ENCODE measurements at regions not wholly inside any gene's neighbourhood (a gene's known extent, or its start where the extent isn't known, plus 50 kb on each side); places are given as distances from the start of the nearest gene placed in this dataset.

GRCh38 chr2:176518823-176519222 is 249.6 kb downstream of the MTX2 start:
- TF ChIP-seq, protein P1, sequence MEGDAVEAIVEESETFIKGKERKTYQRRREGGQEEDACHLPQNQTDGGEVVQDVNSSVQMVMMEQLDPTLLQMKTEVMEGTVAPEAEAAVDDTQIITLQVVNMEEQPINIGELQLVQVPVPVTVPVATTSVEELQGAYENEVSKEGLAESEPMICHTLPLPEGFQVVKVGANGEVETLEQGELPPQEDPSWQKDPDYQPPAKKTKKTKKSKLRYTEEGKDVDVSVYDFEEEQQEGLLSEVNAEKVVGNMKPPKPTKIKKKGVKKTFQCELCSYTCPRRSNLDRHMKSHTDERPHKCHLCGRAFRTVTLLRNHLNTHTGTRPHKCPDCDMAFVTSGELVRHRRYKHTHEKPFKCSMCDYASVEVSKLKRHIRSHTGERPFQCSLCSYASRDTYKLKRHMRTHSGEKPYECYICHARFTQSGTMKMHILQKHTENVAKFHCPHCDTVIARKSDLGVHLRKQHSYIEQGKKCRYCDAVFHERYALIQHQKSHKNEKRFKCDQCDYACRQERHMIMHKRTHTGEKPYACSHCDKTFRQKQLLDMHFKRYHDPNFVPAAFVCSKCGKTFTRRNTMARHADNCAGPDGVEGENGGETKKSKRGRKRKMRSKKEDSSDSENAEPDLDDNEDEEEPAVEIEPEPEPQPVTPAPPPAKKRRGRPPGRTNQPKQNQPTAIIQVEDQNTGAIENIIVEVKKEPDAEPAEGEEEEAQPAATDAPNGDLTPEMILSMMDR (IDR thresholded peaks at IDR 0.05; ENCODE audit: extremely low read depth, low read depth, low read length), result no peak
- Histone ChIP-seq H3K27me3 (ENCODE audit: insufficient read depth, low read length) (no peaks in the 10 kb centered on the region), H3K9me3 (ENCODE audit: low read depth, low read length) (no peaks in the 10 kb centered on the region), H2AFZ (ENCODE audit: low read length) (no peak overlapping the region), H3K27ac (ENCODE audit: low read depth, low read length) (no peak overlapping the region), H3K4me1 (ENCODE audit: insufficient read depth, low read length) (no peaks in the 10 kb centered on the region), H4K20me1 (ENCODE audit: insufficient read depth, low read length) (no peaks in the 10 kb centered on the region), H3K36me3 (ENCODE audit: insufficient read depth, low read length) (no peaks in the 10 kb centered on the region), H3K4me2 (ENCODE audit: insufficient read depth, low read length) (no peak overlapping the region), H3K79me2 (ENCODE audit: insufficient read depth, low read length) (no peaks in the 10 kb centered on the region), H3K4me3 (ENCODE audit: insufficient read depth, low read length) (no peak overlapping the region)
- DNase-seq (ENCODE audit: insufficient read length, low spot score, missing footprints), result peak; percentile 39

DNA sequence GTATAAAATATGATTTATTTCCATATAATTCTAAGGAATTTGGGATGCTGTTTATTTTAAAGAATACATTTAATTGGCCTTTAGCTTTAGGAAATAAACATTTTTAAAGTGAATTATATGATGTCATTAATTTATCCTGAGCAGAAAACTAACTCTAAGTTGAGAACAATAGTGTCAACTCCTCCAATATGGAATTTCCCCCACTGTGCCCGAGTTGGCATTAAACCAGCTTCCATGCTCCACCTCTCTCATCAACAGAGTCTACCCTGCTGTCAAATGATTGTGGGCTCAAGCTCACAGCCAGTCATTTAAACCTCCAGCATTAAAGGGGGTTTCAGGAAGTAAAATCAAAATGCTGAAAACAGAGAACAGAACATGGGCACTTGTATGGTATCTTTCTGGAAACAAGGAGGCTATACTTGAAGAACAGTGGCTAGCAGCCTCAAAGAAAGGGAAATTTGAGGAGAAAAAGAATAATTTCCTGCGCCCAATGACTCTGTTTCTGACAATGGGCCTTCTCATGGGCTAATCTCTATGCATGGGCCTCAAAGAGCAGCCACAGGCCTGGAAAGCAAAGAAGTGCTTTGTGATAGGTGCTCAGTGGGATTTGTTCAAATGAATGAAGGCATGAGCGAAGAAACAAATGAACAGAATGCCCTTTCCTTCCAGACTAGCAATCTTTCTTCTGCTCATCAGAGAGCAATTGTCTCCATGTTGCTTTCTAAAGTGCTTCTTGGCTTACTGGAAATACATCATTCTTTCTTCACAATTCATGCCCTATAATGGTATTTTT is 252.8 kb downstream of the MTX2 start:
- TF ChIP-seq, protein P1 (IDR thresholded peaks at IDR 0.05; ENCODE audit: extremely low read depth, low read depth, low read length), result no peak

GRCh38 chr2:176525086-176525485 is 255.8 kb downstream of the MTX2 start:
- Histone ChIP-seq H4K20me1 (ENCODE audit: insufficient read depth, low read length) (no peaks in the 10 kb centered on the region), H3K79me2 (ENCODE audit: insufficient read depth, low read length) (no peaks in the 10 kb centered on the region), H3K36me3 (ENCODE audit: insufficient read depth, low read length) (no peaks in the 10 kb centered on the region), H3K27me3 (ENCODE audit: insufficient read depth, low read length) (peaks cover 5% of the 10 kb centered on the region), H3K4me2 (ENCODE audit: insufficient read depth, low read length) (no peak overlapping the region), H3K4me1 (ENCODE audit: insufficient read depth, low read length) (peaks cover 14% of the 10 kb centered on the region), H2AFZ (ENCODE audit: low read length) (no peak overlapping the region), H3K9me3 (ENCODE audit: low read depth, low read length) (no peaks in the 10 kb centered on the region), H3K27ac (ENCODE audit: low read depth, low read length) (no peak overlapping the region), H3K4me3 (ENCODE audit: insufficient read depth, low read length) (no peak overlapping the region)
- DNase-seq (ENCODE audit: insufficient read length, low spot score, missing footprints), result no peak
- TF ChIP-seq, protein P1 (IDR thresholded peaks at IDR 0.05; ENCODE audit: extremely low read depth, low read depth, low read length), result no peak

More for the DNA sequence above, 252.8 kb downstream of the MTX2 start:
- no peak overlapping the region for H3K4me3 ChIP-seq (ENCODE audit: insufficient read depth, low read length)
- no peak overlapping the region for H3K27ac ChIP-seq (ENCODE audit: low read depth, low read length)
- H3K27me3 ChIP-seq (ENCODE audit: insufficient read depth, low read length), result no peaks in the 10 kb centered on the region
- H3K79me2 ChIP-seq (ENCODE audit: insufficient read depth, low read length), result no peaks in the 10 kb centered on the region
- no peak overlapping the region for H2AFZ ChIP-seq (ENCODE audit: low read length)
- no peaks in the 10 kb centered on the region for H3K9me3 ChIP-seq (ENCODE audit: low read depth, low read length)
- no peaks in the 10 kb centered on the region for H4K20me1 ChIP-seq (ENCODE audit: insufficient read depth, low read length)
- H3K4me2 ChIP-seq (ENCODE audit: insufficient read depth, low read length), result no peak overlapping the region
- H3K36me3 ChIP-seq (ENCODE audit: insufficient read depth, low read length), result no peaks in the 10 kb centered on the region
- no peaks in the 10 kb centered on the region for H3K4me1 ChIP-seq (ENCODE audit: insufficient read depth, low read length)
- no peak for DNase-seq (ENCODE audit: insufficient read length, low spot score, missing footprints)

DNA sequence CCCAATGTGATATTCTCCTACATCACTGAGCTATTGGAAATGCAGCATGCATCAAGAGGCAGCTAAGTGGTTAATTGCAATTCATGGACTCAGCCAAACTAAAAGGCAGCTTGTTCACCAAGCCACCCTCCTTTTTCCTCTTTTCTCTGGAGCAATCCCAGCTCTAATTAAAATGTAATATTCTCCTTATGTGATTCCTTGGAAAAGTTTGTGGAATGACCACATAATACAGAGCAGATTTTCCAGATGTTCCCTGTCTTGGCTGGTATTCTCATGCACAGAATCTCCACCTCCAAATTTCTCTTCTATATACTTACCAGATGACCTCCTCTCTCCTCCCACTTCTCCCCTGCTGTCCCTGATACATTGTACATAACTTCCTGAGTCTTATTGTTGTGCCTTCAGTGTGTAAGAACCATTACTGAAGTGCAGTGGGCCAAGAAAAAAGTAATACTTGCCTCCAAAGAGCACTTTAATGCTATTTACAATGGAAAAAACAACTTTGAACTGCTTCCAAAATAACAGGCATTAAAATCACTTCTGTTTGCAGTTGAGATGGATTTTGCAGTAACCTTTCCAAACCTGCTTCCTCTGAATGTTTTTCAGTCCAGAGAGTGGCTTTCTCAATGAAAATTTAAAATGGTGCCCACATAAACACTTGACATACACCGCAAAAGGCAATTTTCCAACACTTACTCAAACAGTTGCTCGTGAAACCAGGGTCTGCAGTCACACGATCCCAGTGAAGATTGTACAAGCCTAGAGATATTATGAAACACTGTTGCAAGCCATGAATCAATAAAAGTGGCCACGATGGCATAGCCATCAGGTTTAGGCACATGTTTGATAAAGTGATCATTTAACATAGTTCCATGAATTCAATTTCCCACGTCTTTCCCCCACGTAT is 258.0 kb downstream of the MTX2 start:
- Histone ChIP-seq H3K27me3 (ENCODE audit: insufficient read depth, low read length) (peaks cover 5% of the 10 kb centered on the region), H2AFZ (ENCODE audit: low read length) (no peak overlapping the region), H3K4me1 (ENCODE audit: insufficient read depth, low read length) (peaks cover 14% of the 10 kb centered on the region), H3K27ac (ENCODE audit: low read depth, low read length) (no peak overlapping the region), H3K4me3 (ENCODE audit: insufficient read depth, low read length) (peak overlapping the region; percentile 35), H3K4me2 (ENCODE audit: insufficient read depth, low read length) (peak overlapping the region; percentile 68), H3K36me3 (ENCODE audit: insufficient read depth, low read length) (no peaks in the 10 kb centered on the region), H4K20me1 (ENCODE audit: insufficient read depth, low read length) (no peaks in the 10 kb centered on the region), H3K9me3 (ENCODE audit: low read depth, low read length) (no peaks in the 10 kb centered on the region), H3K79me2 (ENCODE audit: insufficient read depth, low read length) (no peaks in the 10 kb centered on the region)
- DNase-seq (ENCODE audit: insufficient read length, low spot score, missing footprints), result no peak
- TF ChIP-seq, protein P1 (IDR thresholded peaks at IDR 0.05; ENCODE audit: extremely low read depth, low read depth, low read length), result no peak
